D721Med (cell line): ENCODE measurements at regions not wholly inside any gene's neighbourhood (a gene's known extent, or its start where the extent isn't known, plus 50 kb on each side); places are given as distances from the start of the nearest gene placed in this dataset.

Source experiments
- DNase-seq: peaks from one replicate; pipeline ENCODE4 v3.0.0; 2011; ENCODE audit warnings: low spot score; ENCODE audit not compliant: insufficient read length
- FAIRE-seq: peaks from 2 replicates; lab custom pipeline; 2011; peaks lifted over from hg19 to GRCh38; lab: Jason Lieb, UNC
- CTCF ChIP-seq: IDR thresholded peaks from 2 replicates; pipeline ENCODE4 v1.5.1; 2012; ENCODE audit warnings: mild to moderate bottlenecking, control low read depth; ENCODE audit not compliant: insufficient read depth; ENCODE audit errors: missing control alignments

GRCh38 chr2:122216071-122216470 lies 460.6 kb downstream of the TSN start:
- DNase-seq (no peak), FAIRE-seq (no peak)
- TF ChIP-seq CTCF: no peak

GRCh38 chr2:122216901-122217300 lies 461.4 kb downstream of the TSN start:
- no peak for DNase-seq

DNA sequence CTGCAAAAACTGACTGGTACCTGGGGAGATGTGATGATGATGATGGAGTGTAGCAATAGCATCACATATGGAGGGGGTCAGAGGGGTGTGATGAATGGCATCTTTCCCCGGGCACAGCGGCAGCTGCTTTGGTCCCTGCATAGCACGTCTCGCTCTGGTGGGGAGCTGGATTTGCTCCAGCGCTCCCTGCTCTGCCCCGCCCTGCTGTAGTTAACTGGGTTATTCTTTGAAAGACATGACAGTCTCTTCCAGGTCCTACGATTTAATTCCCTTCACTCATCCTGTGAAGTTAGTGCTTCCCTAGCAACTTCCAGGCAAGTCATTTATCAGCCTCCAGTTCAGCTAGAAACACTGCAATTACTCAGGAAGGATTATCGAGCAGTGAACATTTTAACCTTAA lies 463.1 kb downstream of the TSN start:
- TF ChIP-seq CTCF: no peak
- FAIRE-seq: no peak
- DNase-seq: no peak

More at GRCh38 chr2:122216901-122217300, 461.4 kb downstream of the TSN start:
- no peak for FAIRE-seq
- no peak for TF ChIP-seq CTCF

GRCh38 chr2:122219504-122219903 lies 464.1 kb downstream of the TSN start:
- no peak for TF ChIP-seq CTCF
- no peak for FAIRE-seq
- DNase-seq: no peak

DNA sequence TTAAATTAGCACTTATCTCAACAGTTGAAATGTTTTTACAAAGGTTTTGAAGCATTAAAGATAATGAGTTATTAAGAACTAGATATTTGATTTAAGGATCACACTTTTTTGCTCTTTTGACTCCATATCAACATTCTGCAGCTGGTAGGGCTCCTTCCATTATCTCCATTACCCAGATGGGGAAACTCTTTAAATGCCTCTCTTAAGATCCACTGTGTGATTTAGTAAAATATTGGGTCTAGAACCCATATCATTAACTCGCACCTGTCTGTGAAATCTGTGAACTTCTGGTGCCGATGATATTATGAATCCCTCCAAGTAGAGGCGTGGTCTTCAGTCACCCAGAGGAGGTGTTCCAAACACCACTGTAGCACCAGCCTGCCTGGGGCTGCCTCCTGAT lies 466.2 kb downstream of the TSN start:
- DNase-seq (no peak), FAIRE-seq (no peak)
- no peak for TF ChIP-seq CTCF

DNA sequence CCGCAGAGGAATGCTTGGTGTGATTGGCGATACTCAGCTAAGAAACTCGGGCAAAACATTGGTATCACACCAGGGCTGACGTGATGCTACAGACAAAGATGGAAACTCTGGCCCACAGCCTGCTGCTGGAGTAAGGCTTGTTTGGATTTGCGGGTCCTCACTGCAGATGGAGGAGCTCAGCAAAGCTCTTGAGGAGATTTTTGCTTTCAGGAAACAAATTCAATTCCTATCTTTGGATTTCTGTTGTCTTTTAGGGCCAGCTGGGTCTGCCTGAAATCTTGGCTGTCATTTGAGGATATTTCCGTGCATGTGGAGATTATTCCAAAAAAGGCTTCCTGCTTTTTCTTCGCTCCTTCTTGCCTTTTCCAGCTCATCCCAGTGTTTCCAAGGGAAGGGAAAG lies 475.8 kb downstream of the TSN start:
- TF ChIP-seq CTCF: no peak
- FAIRE-seq: no peak
- no peak for DNase-seq

GRCh38 chr2:122233372-122233771 lies 477.9 kb downstream of the TSN start:
- FAIRE-seq (no peak), DNase-seq (no peak)
- no peak for TF ChIP-seq CTCF
